GM18868 (cell line): ENCODE measurements at regions not wholly inside any gene's neighbourhood (a gene's known extent, or its start where the extent isn't known, plus 50 kb on each side); places are given as distances from the start of the nearest gene placed in this dataset.
"Not testable (repeated sequence)": the region's sequence is repeated elsewhere in the genome, so short reads cannot be mapped to it uniquely, and the experiment has no call there.

Source experiments
- ATAC-seq: cut with Tn5 transposase; IDR thresholded peaks from one replicate; pipeline ENCODE4 v1.9.1; 2021; ENCODE audit warnings: mild to moderate bottlenecking, moderate library complexity; ENCODE audit not compliant: unreplicated experiment

GRCh38 chr20:53819973-53820451, 226.4 kb upstream of the ZNF217 start:
- ATAC-seq, result no peak

DNA sequence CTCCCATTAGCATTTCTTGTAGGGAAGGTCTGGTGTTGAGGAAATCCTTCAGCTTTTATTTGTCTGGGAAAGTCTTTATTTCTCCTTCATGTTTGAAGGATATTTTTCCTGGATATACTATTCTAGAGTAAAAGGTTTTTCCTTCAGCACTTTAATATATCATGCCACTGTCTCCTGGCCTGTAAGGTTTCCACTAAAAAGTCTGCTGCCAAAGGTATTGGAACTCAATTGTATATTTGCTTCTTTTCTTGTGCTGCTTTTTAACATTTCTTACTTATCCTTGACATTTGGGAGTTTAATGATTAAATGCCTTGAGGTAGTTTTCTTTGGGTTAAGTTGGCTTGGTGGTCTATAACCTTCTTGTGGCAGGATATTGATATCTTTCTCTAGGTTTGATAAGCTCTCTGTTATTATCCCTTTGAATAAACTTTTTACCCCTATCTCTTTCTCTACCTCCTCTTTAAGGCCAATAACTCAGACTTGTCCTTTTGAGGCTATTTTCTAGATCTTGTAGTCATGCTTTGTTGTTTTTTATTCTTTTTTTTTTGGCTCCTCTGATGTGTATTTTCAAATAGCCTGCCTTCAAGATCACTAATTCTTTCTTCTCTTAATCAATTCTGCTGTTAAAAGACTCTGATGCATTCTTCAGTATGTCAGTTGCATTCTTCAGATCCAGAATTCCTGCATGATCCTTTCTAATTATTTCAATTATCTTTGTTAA, 225.0 kb upstream of the ZNF217 start:
- ATAC-seq, result no peak

- ATAC-seq, result not testable (repeated sequence)
These were observed 223.9 kb upstream of the ZNF217 start for GRCh38 chr20:53817513-53817912.

- ATAC-seq, result no peak
These were observed 223.3 kb upstream of the ZNF217 start for GRCh38 chr20:53816872-53817398.

DNA sequence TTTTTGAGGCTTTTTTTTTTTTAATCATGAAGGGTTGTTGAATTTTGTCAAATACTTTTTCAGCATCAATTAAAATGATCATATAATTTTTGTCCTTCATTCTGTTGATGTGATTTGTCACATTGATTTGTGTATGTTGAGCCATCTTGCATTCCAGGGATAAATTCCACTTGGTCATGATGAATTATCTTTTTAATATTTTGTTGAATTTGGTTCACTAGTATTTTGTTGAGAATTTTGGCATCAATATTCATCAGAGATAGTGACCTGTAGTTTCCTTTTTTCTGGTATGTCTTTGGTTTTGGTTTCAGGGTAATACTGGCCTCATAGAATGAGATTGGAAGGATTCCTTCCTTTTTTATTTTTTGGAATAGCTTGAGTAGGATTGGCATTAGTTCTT, 221.9 kb upstream of the ZNF217 start:
- ATAC-seq, result no peak

DNA sequence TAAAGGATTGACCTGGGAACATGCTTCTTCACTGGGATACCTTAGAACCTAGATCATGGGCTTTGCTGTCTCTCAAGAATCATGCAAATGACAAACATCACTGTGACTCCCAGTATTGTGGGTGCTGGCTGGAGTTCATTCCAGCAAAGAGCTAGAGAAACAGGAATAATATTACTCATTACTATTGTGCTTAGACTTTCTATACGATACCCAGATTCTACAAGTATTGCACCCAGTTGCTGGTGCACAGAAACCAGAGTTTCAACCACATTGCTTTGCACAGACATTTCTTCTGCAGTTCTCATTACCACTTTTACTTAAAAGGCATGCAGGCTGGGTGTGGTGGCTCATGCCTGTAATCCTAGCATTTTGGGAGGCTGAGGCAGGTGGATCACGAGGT, 220.4 kb upstream of the ZNF217 start:
- ATAC-seq, result no peak

GRCh38 chr20:53813636-53814035, 220.0 kb upstream of the ZNF217 start:
- ATAC-seq, result no peak

- no peak for ATAC-seq
These were observed 217.9 kb upstream of the ZNF217 start for GRCh38 chr20:53811577-53811976.

- ATAC-seq, result no peak
These were observed 217.2 kb upstream of the ZNF217 start for GRCh38 chr20:53810661-53811355.

DNA sequence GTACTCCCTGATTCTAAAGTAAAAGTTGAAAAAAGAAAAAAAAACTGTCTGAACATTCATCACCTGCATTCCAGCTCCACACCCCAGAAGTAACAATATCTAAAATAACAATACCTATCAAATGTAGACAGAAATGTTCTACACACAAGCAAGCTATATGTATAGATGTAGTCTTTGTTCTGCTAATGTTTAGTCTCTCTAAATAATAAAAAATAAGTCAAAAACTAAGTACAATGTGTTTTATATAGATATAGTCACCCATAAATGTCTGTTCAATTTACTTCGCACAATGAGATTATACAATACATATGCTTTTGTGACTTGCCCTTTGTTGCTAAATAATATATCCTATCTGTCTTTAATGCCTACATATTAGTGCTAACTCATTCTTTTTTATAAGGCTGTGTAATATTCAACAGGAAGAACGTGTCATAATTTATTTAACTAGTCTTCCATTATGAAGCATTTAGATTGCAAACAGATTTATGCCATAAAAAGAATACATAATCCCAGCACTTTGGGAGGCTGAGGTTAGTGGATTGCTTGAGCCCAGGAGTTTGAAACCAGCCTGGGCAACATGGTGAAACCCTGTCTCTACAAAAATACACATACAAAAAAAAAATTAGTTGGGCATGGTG, 216.2 kb upstream of the ZNF217 start:
- no peak for ATAC-seq

DNA sequence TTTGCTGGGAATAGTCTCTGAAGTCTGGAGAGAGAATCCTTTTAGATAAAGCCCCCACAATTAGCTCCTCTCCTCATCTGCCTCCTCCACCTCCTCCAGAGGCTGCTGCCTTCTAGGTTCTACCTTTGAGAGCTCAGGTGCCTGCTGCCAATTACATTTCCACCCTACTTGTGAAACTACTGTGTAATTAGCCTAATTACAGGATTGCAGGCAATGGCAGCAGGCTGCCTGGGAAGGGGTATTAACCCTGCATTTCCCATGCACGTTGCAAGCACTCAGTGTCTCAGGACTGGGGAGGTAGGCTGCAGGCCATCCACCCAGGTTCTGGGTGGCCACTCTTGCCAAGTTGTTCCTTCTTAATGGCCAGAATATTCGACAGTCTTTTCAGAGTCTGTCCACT, 215.6 kb upstream of the ZNF217 start:
- no peak for ATAC-seq

GRCh38 chr20:53808733-53809132, 215.1 kb upstream of the ZNF217 start:
- ATAC-seq, result no peak

- ATAC-seq, result not testable (repeated sequence)
These were observed 214.7 kb upstream of the ZNF217 start for GRCh38 chr20:53808302-53808701.

DNA sequence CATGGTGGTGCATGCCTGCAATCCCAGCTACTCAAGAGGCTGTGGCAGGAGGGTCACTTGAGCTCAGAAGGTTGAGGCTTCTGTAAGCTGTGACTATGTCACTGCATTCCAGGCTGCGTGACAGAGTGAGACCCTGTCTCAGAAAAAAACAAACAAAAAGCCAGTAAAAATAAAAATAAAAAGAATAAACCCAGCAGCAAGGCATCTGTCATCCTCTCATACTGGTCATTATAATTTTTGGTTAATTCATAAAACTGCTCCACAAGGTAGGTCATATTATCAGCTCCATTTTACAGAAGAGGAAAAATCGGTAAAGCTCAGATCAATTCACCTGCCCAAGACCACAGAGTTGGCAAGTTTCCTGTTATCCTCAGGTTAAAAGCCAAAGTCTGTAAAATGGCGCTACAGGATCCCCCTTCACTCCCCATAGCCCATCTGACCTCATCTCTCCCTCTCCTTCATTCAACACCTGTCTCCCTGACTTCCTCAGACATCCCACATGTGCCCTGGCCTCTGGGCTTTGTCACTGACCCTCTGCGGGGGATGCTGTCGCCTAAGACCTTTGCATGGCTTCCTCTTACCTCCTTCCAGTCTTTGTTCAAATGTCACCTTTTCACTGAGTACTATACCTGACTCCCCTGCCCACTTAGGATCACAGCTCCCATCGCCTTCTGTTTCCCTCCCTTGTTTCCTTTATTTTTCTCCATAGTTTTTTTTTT, 213.2 kb upstream of the ZNF217 start:
- ATAC-seq, result no peak

DNA sequence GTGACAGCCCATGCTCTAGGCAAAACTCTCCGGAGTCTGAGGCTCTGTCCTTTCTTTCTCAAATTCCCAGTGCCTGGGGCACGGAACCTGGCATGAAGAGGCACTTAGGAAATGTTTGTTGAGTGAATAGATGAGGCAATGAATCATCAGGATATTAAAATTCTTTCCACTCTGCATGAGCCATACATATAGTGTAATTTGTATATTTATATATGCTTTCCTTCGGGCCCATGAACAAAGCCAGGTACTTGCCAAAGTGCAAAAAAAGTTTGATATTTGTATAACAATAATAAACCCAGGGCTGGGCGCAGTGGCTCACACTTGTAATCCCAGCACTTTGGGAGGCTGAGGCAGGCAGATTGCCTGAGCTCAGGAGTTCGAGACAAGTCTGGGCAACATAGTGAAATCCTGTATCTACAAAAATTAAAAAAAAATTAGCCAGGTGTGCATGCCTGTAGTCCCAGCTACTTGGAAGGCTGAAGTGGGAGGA, 212.3 kb upstream of the ZNF217 start:
- ATAC-seq, result no peak

- no peak for ATAC-seq
These were observed 211.6 kb upstream of the ZNF217 start for GRCh38 chr20:53804920-53805894.

DNA sequence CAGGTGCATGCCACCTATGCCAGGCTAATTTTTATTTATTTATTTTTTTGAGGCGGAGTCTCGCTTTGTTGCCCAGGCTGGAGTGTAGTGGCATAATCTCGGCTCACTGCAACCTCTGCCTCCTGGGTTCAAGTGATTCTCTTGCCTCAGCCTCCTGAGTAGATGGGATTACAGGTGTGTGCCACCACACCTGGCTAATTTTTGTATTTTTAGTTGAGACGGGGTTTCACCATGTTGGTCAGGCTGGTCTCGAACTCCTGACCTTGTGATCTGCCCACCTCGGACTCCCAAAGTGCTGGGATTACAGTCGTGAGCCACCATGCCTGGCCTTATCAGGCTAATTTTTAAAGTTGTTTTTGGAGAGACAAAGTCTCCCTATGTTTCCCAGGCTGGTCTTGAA, 210.7 kb upstream of the ZNF217 start:
- ATAC-seq, result not testable (repeated sequence)

GRCh38 chr20:53803492-53804155, 210.0 kb upstream of the ZNF217 start:
- no peak for ATAC-seq
